ENCODE measurements at regions not wholly inside any gene's neighbourhood (a gene's known extent, or its start where the extent isn't known, plus 50 kb on each side); places are given as distances from the start of the nearest gene placed in this dataset.

GRCh38 chr4:184952522-184952921, 65.8 kb upstream of the HELT start:
- TF ChIP-seq, protein P1, sequence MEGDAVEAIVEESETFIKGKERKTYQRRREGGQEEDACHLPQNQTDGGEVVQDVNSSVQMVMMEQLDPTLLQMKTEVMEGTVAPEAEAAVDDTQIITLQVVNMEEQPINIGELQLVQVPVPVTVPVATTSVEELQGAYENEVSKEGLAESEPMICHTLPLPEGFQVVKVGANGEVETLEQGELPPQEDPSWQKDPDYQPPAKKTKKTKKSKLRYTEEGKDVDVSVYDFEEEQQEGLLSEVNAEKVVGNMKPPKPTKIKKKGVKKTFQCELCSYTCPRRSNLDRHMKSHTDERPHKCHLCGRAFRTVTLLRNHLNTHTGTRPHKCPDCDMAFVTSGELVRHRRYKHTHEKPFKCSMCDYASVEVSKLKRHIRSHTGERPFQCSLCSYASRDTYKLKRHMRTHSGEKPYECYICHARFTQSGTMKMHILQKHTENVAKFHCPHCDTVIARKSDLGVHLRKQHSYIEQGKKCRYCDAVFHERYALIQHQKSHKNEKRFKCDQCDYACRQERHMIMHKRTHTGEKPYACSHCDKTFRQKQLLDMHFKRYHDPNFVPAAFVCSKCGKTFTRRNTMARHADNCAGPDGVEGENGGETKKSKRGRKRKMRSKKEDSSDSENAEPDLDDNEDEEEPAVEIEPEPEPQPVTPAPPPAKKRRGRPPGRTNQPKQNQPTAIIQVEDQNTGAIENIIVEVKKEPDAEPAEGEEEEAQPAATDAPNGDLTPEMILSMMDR (IDR thresholded peaks at IDR 0.05) = no peak
- TF ChIP-seq POLR2A (IDR thresholded peaks at IDR 0.05) = no peak
